ENCODE measurements at regions not wholly inside any gene's neighbourhood (a gene's known extent, or its start where the extent isn't known, plus 50 kb on each side); places are given as distances from the start of the nearest gene placed in this dataset.
"Not testable (repeated sequence)": the region's sequence is repeated elsewhere in the genome, so short reads cannot be mapped to it uniquely, and the experiment has no call there.

DNA sequence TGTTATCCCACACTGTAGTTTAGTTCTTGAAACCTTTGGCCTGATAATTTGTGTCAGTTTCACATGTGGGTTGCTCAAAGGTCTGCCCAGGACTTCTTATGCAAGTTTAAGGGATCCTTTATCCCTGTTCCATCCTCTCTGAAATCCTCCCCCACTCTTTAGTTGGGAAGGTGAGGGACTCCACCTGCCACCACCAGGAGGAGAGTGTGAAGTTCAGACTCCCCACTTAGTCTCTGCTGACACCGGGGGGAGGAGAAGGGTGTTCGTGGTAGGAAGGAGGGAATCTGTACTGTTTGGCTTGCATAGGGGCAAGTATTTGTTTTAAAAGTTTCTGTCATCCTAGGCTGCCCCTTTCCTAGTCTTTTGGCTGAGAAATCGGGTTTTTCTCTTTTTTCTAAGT lies 211.8 kb downstream of the PPP4R3C start:
- Histone ChIP-seq H3K9me2 (replicated peaks; ENCODE audit: control insufficient read depth, low read length) (no peaks in the 10 kb centered on the region), H3K79me2 (ENCODE audit: control insufficient read depth, low read length) (no peaks in the 10 kb centered on the region), H3K27ac (ENCODE audit: low read depth, low read length) (no peak overlapping the region), H3K9me3 (ENCODE audit: control insufficient read depth, insufficient read depth, low read length) (no peaks in the 10 kb centered on the region), H4K20me1 (ENCODE audit: control insufficient read depth, insufficient read depth, low read depth, low read length) (no peaks in the 10 kb centered on the region), H3K4me3 (ENCODE audit: low read length) (no peak overlapping the region), H3K4me1 (ENCODE audit: control insufficient read depth, low read length) (no peaks in the 10 kb centered on the region), H3K4me2 (ENCODE audit: low read length) (no peak overlapping the region), H3K27me3 (ENCODE audit: control insufficient read depth, low read length) (no peaks in the 10 kb centered on the region), H3F3A (ENCODE audit: control insufficient read depth, insufficient read depth) (no peaks in the 10 kb centered on the region), H3K36me3 (ENCODE audit: control insufficient read depth, low read length) (no peaks in the 10 kb centered on the region)
- TF ChIP-seq, protein P1, sequence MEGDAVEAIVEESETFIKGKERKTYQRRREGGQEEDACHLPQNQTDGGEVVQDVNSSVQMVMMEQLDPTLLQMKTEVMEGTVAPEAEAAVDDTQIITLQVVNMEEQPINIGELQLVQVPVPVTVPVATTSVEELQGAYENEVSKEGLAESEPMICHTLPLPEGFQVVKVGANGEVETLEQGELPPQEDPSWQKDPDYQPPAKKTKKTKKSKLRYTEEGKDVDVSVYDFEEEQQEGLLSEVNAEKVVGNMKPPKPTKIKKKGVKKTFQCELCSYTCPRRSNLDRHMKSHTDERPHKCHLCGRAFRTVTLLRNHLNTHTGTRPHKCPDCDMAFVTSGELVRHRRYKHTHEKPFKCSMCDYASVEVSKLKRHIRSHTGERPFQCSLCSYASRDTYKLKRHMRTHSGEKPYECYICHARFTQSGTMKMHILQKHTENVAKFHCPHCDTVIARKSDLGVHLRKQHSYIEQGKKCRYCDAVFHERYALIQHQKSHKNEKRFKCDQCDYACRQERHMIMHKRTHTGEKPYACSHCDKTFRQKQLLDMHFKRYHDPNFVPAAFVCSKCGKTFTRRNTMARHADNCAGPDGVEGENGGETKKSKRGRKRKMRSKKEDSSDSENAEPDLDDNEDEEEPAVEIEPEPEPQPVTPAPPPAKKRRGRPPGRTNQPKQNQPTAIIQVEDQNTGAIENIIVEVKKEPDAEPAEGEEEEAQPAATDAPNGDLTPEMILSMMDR (IDR thresholded peaks at IDR 0.05; ENCODE audit: low read depth, low read length, poor library complexity, severe bottlenecking), result no peak
- no peak for TF ChIP-seq EZH2phosphoT487 (IDR thresholded peaks at IDR 0.05; ENCODE audit: borderline replicate concordance, low read length)

DNA sequence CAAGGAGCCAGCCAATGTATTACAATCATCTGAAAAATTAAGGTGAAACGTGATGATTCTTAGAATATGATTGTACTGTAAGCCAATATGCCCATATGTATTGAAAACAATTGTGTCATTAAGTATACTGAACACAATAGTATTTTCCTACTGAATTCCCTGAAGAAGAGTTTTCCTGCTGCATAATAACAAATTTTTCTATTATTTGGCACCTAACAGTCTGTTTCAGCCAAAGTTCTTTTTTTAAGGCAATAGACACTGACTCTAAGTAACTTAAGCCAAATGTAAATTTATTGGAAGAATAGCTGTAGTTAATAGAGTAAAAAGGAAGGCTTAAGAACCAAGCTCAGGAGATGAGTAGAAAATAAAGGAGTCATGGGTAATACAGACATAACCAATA lies 220.6 kb downstream of the PPP4R3C start:
- Histone ChIP-seq H3K27ac (ENCODE audit: low read depth, low read length) (no peak overlapping the region), H3K9me2 (replicated peaks; ENCODE audit: control insufficient read depth, low read length) (no peaks in the 10 kb centered on the region), H3K4me2 (ENCODE audit: low read length) (no peak overlapping the region), H3K4me1 (ENCODE audit: control insufficient read depth, low read length) (no peaks in the 10 kb centered on the region), H4K20me1 (ENCODE audit: control insufficient read depth, insufficient read depth, low read depth, low read length) (no peaks in the 10 kb centered on the region), H3F3A (ENCODE audit: control insufficient read depth, insufficient read depth) (no peaks in the 10 kb centered on the region), H3K27me3 (ENCODE audit: control insufficient read depth, low read length) (no peaks in the 10 kb centered on the region), H3K9me3 (ENCODE audit: control insufficient read depth, insufficient read depth, low read length) (no peaks in the 10 kb centered on the region), H3K4me3 (ENCODE audit: low read length) (no peak overlapping the region), H3K79me2 (ENCODE audit: control insufficient read depth, low read length) (no peaks in the 10 kb centered on the region), H3K36me3 (ENCODE audit: control insufficient read depth, low read length) (no peaks in the 10 kb centered on the region)
- no peak for TF ChIP-seq EZH2phosphoT487 (IDR thresholded peaks at IDR 0.05; ENCODE audit: borderline replicate concordance, low read length)
- TF ChIP-seq, protein P1 (IDR thresholded peaks at IDR 0.05; ENCODE audit: low read depth, low read length, poor library complexity, severe bottlenecking), result no peak

DNA sequence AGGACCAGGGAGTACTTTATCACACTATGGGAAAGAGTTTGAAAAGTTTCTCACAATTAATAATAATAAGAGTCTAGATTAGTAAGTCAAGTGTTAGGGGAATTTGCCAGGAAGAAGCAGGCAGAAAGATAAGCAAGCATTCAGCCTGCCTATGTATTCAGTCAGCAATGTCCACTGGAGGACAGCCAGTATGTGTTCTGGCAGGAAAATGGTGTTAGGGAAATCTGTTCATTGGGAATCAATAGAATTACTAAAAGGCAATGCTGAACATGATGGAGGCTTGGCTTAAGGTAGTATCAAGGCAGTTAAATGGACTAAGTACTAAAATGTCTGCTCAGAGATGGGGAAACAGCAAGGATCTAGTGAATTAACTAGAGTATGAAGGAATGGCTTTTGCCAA lies 221.2 kb downstream of the PPP4R3C start:
- no peak overlapping the region for H3K4me3 ChIP-seq (ENCODE audit: low read length)
- H3K9me2 ChIP-seq (replicated peaks; ENCODE audit: control insufficient read depth, low read length), result no peaks in the 10 kb centered on the region
- H3K36me3 ChIP-seq (ENCODE audit: control insufficient read depth, low read length), result no peaks in the 10 kb centered on the region
- H4K20me1 ChIP-seq (ENCODE audit: control insufficient read depth, insufficient read depth, low read depth, low read length), result no peaks in the 10 kb centered on the region
- H3K4me2 ChIP-seq (ENCODE audit: low read length), result no peak overlapping the region
- no peaks in the 10 kb centered on the region for H3K9me3 ChIP-seq (ENCODE audit: control insufficient read depth, insufficient read depth, low read length)
- no peaks in the 10 kb centered on the region for H3K27me3 ChIP-seq (ENCODE audit: control insufficient read depth, low read length)
- no peaks in the 10 kb centered on the region for H3F3A ChIP-seq (ENCODE audit: control insufficient read depth, insufficient read depth)
- H3K4me1 ChIP-seq (ENCODE audit: control insufficient read depth, low read length), result no peaks in the 10 kb centered on the region
- no peak overlapping the region for H3K27ac ChIP-seq (ENCODE audit: low read depth, low read length)
- no peak for TF ChIP-seq EZH2phosphoT487 (IDR thresholded peaks at IDR 0.05; ENCODE audit: borderline replicate concordance, low read length)
- TF ChIP-seq, protein P1 (IDR thresholded peaks at IDR 0.05; ENCODE audit: low read depth, low read length, poor library complexity, severe bottlenecking), result no peak
- no peaks in the 10 kb centered on the region for H3K79me2 ChIP-seq (ENCODE audit: control insufficient read depth, low read length)

DNA sequence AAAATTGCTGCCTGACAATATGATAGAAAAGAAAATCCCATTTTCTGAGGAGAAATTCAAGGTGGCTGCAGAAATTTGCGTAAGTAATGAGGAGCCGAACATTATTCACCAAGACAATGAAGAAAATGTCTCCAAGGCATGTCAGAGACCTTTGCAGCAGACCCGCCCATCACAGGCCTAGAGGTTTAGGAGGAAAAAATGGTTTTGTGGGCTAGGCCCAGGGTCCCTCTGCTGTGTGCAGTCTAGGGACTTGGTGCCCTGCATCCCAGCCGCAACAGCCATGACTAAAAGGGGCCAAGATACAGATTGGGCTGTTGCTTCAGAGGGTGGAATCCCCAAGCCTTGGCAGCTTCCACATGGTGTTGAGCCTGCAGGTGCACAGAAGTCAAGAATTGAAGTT lies 223.1 kb downstream of the PPP4R3C start:
- H4K20me1 ChIP-seq (ENCODE audit: control insufficient read depth, insufficient read depth, low read depth, low read length); H3K36me3 ChIP-seq (ENCODE audit: control insufficient read depth, low read length); H3K4me3 ChIP-seq (ENCODE audit: low read length); H3K4me2 ChIP-seq (ENCODE audit: low read length); H3K79me2 ChIP-seq (ENCODE audit: control insufficient read depth, low read length); H3K27me3 ChIP-seq (ENCODE audit: control insufficient read depth, low read length); H3K9me2 ChIP-seq (replicated peaks; ENCODE audit: control insufficient read depth, low read length); H3K9me3 ChIP-seq (ENCODE audit: control insufficient read depth, insufficient read depth, low read length); H3K27ac ChIP-seq (ENCODE audit: low read depth, low read length); H3F3A ChIP-seq (ENCODE audit: control insufficient read depth, insufficient read depth); H3K4me1 ChIP-seq (ENCODE audit: control insufficient read depth, low read length): not testable (repeated sequence)
